Kasumi-1 (cell line): ENCODE measurements at regions not wholly inside any gene's neighbourhood (a gene's known extent, or its start where the extent isn't known, plus 50 kb on each side); places are given as distances from the start of the nearest gene placed in this dataset.

Experiments used
- DNase-seq, 2 experiments: peaks; one replicate each; lab custom pipeline; 2025; lab: John Stamatoyannopoulos, UW

DNA sequence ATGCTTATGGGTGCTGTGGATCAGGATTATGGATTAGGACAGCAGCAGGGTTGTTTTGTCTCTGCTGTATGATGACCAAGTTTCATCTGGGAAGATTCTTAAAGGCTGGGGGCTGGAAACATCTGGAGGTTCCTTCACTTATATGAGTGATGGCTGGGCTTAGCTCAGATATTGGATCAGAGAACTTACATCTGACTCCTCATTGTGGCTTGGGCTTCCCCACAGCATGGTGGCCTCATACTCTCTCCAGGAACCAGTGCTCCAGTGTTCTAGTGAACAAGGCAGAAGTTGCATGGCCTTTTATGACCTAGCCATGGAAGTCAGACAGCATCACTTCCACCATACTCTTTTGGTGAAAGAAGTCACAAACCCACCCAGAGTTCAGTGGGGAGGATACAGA is 336.1 kb upstream of the TBX3 start:
- no peak for DNase-seq

DNA sequence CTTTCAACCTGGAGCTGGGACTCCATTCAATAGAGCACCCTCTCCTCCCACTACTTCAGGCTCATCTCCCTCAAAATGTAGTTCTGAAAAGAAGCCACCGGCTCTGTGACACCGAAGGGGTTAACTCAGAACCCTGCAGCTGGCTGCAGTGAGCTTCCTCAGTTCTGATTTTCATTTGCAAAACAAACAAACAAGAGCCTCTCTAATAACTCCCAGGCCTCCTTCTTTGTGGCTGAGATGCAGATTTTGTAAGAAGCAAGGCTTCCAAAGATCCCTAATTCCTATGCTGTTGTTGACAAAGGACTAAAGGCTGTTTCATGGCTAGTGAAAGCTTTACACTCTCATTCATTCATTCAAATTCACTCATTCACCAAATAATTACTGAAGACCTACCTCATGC is 333.4 kb upstream of the TBX3 start:
- DNase-seq, result no peak

DNA sequence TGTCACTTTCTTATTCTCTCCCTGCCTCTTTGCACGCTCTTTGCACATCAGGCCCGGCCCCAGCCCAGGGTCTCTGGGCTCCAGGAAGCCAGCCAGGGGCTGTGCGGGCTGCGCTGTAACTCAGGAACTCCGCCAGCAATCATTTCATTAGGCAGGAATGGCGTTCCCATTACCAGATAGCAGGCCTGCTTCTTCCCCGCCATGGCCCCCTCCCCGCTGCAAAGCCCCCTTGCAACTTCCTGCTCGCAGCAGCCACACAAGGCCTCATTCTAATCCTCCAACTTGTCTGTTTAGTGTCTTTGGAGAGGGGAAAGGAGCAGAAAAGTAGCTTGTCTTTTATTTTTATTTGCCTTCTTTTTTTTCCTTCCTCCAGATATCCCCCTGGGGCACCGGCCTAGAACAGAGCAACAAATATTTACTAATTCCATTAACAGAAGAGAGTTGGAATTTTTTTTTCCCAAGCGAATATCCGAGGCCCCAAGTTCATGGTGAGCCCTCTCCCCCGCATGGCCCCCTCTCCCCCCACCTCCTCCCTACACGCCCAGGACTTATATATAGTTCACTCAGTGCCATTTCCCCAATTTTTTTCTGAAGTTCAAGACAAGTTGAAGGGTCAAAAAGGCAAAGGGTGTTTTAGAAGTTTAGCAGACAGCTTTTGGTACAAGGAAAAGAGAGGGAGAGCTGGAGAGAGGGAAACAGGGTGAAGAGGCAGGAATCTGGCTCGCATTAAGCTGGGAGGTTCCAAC is 329.4 kb upstream of the TBX3 start:
- no peak for DNase-seq

DNA sequence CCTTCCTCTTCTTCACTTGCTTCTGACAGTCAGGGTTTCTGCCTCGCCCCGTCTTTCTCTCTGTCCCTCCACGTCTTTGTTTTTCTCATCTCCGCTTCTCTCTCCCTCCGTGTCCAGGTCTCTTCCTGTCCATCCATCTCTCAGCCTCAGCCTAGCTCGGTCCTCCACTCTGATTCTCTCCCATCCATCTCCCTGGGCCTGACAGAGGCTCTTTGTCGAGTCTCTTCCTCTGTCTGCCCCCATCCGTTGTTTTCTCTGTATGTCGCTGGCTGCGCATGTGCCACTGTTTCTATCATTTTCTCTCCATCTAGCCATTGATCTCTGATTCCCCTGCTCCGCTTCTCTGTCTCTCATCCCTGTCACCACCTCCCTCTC is 328.9 kb upstream of the TBX3 start:
- DNase-seq, result no peak

DNA sequence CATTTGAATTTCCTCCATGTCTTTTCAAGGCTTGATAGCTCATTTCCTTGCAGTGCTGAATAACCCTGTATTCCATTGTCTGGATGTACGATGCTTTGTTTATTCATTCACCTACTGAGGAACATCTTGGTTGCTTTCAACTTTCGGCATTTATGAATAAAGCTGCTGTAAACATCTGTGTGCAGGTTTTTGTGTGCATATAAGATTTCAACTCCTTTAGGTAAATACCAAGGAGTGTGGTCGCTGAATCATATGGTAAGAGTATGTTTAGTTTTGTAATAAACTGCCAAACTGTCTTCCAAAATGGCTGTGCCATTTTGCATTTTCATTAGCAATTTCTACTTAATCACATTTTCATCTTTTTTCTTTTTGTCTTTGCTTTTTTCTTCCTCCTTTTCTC is 327.7 kb upstream of the TBX3 start:
- no peak for DNase-seq

DNA sequence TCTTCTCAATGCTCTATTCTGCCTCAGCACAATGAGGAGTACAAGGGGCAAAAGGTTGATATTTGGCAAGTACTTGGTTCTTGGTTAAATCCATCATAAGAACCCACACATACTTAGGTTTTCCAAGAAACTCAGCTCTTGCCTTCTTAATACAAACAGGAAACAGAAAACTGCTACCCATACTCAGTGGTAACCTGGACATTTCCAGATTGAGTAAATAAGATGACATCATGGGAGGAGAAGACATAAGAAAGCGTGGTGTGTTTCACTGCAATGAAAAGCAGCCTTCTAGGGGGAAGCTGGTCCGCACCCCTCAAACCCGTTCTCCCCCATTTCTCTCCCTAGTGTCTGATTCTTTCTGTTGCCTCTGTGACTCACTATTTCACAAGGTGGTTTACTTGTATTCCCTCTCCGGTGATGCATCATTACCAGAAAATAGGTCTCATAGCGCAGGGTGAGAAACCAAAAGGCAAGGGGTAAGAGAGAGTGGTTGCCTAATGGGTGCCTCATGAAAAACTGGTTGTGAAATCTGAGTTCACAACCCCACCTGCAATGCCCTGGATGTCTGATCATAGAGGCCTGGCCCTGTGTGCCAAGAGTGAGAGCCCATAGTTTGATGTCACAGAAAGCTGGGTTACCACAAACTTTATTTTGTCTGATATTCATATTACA is 326.5 kb upstream of the TBX3 start:
- no peak for DNase-seq

DNA sequence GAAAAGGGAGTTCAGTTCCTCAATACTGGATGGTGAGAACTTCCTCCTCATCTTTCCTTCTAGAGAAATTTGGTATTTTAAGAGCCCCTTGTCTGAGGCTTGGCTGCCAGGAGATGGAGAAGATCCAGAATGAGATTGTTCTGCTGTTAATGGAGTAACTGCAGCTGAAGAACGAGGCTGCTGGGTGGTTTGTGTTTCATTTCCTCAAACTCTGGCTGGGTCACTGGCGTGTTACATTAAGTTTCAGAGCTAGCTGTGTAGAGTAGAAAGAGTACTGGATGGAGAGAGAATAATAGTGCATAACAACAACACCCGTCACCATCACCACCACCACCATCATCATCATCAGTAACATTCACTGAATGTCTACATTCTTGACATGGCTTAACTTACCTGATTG is 325.0 kb upstream of the TBX3 start:
- no peak for DNase-seq

DNA sequence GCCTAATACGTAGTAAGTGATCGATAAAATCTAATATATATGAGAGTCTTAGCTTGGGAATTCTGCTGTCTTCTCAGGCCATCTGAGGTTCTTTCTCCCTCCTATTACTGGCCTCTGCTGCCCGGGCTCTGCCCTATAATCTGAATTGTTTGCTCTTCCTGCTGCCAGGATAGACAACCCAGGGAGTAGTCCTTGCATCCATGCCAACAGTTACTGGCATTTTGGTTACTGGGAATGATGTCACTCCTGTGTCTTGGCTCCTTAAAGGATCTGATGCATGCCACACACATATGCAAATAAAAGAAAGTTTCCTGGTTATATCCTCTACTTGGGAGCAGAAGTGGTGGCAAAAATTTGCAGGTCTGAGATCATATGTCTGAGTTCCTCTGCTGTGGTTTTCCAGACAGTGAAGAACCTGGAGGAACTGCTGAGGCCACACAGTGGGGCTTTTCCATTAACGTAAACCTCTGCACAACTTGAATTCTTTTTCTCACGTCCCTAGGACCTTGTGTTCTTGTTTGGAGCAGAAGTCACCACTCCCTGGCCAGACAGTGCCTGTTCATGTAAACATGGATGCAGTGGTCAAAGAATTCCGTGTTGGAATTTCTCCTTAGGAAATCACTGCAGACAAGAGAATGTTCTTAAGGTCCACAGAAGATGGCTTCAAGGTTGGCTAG is 320.6 kb upstream of the TBX3 start:
- no peak for DNase-seq

DNA sequence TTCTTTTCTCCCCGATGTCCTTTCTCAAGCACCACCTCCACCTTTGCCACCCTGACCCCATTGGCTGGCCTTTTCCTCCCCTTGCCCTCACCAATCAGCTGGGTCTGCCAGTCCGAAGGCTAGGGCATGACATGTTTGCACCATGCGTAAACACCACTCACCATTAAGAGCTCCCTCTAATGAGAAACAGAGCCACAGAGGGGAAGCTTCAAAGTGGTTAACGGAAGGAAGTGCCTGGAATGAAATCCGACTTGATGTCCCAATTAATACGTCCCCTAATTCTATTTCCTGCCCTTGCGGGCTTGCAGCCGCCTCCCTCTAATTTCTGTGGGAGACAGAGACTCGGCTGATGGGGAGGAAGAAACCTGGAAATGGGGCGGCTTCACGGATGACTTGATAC is 318.5 kb upstream of the TBX3 start:
- DNase-seq, result no peak

DNA sequence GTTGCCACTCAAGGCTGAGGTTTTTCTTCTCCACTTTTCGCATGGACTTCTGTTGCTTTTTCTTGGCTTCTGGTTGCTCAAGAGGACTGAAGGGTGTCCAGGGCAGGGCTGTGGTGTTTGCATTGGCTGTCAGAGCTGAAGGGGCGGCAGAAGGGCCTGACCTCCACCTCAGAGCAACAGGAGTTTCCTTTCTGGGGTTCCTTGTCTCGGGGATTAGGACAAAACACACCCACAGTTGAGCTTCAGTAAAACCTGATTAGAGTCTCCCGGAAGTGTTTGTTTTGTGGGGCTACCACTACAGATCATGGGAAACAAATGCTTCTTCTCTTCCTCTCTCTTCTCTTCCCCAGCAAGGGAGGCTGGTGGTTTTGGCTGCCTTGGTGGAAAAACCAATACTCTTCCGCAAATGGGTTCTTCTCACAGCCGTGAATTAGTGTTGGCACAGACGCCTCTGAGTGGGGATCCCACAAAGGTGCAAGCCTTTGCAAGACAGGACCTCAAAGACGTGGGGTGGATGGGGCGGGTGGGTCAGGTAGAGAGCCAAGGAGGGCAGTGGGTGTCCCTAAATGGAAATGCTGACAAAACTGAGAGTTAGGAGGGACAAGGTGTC is 317.7 kb upstream of the TBX3 start:
- DNase-seq, result no peak

DNA sequence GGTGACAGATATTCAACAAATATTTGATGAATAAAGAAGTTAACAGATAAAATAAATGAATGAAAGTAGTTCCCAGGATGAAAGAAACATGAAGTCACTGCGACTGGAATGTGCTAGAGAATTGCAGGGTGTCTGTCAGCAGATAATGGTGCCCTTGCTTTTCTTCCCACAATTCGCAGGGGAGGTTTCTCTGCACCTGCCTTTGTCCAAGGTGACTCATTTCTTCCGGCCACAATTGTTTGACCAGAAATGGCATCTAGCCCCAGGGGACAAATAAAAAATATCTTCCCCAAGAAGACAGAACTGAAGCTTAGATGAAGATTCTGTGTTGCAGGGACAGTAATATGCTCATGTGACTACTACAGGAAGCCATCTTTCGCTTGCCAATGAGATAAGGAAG is 316.1 kb upstream of the TBX3 start:
- DNase-seq, result no peak

DNA sequence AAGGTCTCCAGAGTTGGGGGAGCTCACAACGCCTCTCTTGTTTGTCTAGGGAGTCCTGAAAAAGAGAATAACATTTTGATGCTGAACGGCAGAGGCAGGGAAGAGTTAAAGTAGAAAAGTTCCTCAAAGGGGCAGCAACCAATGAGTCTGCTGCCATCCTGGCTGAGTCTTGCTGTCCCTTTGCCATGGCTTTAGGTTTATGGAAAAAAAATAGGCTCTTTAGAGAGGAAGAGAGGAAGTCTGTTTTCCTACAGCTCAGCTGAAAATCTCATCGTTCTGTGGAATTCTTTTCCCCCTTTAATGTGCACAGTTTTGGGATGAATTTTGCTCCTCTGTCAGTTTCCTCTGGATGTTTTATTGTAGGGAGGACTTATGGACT is 314.8 kb upstream of the TBX3 start:
- DNase-seq, result no peak

DNA sequence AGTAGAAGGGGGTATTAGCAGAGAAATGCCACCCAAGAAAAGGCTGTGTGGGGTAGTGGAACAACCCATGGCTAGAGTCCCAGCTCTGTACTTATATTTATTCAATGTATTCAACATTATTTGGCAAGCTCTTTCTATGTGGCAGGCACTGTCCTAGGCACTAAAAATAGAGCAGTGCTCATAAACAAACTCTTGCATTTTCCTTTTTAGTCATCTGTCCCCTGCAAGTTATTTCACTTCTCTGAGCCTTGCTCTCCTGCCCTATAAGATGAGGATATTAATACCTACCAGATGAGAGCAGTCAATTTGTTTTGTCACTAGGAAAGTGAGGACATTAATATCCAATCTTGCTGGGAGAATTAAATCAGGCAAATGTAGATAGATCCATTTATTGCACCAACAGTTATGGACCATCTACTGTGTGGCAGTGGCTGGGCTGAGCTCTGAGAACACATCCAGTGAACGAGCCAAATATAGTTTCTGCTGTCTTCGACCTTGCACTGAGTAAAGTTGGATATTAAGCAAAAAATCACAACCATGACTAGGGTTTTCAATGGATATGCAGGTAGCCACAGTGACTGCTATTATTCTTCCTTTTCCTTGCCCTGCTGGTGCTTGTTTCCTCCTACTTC is 314.3 kb upstream of the TBX3 start:
- DNase-seq, result no peak

DNA sequence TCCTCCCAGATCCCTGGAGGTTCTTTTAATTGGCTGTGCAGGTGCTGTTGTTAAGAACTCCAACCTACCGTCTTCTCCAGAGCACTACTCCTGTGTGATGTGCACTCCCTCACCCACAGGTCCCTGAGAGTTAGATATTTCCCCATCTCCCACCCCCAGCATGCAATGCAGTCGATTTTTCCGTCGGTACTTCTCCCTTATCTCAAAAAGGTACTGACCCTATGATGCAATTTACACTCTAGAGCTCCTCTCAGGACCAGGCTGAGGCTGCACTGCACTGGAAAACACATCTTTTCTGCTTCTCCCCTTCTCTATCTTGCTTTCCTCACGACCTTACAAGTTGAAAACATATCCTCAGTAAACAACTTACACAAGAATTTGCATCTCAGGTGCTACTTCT is 312.4 kb upstream of the TBX3 start:
- no peak for DNase-seq

DNA sequence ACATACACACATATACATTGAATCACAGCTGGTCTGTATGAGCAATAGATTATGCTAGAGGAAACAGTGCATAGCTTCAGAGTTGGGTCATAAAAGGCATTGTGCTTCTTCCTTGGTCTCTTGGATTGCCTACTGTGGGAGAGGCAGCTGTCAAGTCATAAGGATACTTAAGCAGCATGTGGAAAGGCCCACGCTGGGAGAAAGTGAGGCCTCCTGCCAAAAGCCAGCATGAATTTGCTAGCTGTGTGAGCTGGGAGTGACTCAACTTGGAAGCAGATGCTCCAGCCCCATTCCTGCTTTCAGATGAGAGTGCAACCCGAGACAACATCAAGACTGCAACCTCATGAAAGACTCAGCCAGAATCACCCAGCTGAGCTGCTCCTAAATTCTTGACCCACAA is 311.9 kb upstream of the TBX3 start:
- no peak for DNase-seq

DNA sequence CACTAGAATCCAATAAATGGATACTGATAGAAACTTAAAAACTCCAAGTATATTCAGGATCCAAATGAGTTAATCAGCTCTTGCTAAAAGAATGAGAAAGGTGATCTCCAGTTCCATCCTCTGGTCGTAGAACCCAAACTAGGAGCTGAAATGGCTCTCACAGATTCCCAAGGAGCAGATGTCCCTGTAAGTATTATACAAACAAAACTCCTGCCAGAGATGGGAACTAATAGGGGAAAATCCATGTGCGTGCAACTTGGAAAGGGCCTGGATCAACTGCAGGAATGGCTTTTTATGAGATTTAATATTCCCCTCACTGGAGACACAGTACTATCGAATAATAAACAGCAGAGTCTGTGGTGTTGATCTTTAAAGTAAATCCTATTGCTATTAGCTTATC is 309.2 kb upstream of the TBX3 start:
- DNase-seq, result no peak

DNA sequence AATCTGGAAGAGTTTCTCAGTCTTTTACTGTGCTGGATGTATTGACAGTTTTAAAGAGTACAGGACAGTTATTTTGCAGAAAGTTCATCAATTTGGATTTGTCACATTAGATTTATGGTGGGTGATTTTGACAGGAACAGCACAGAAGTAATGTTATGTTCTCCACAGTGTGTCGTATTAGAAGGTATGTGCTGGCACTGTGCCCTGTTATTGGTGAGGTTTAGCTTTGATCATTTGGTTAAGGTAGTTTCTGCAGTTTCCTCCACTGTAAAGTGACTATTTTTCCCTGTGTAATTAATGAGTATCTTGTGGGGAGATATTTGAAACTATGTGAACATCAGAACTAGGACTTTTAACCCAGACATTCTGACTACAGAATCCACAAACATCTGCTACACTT is 308.5 kb upstream of the TBX3 start:
- no peak for DNase-seq

DNA sequence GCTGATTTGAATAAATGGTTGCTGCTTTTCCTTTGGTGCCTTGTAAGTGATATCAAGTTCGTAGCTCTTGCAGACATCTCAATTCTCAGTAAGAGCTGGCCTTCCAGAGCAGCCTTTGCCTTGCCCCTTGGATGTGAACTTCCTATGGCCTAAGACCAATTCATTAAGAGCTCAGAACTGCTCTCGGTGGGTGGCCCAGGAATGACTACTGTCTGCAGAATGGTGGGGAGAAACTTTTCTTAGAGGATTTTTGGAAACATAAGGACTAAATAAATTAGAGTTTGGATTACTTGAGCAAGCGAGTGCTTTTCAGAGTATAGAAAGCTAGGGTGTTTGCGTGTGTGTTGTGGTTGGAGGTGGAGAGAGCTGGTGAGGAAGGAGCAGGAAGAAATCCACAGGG is 306.4 kb upstream of the TBX3 start:
- no peak for DNase-seq

DNA sequence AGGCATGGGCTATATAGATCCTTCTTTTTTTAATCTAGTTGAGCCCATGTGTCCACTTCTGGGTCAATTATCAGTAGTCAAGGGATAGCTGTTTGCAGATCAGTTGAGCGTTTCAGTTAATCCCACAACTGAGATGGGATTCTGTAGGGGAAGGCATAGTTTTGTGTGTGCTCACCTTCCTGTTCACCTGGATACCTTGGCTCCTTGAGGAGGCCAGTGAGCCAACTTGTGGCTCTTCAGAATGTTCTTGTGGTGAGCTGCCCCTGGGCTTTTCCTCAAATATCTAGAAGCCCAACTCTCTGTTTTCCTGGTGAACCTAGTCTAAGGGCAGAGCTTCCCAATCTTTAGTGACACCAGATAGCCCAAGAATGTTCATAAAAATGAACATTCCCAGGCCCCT is 302.9 kb upstream of the TBX3 start:
- no peak for DNase-seq

DNA sequence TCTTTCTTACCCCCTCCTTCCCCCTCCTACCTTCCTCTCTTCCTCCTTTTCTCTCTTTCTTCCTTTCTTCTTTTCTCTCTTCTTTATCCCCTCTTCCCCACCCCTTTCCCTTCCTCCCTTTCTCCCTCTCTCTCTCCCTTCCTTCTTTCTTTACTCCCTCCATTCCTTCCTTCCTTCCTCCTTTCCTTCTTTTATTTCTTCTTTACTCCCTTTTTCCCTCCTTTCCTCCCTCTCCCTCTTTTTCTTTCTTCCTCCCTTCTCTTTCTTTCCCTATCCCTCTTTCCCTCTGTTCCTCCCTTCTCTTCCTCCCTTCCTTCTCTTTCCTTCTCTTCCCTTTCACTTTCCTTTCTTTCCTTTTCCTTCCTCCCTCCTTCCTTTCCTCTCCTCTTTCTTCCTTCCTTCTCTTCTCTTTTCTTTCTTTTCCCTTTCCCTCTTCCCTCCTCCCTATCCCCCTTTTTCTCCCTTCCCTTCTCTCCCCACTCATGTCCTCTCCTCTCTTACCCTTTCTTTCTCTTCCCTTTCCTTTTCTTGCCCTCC is 302.3 kb upstream of the TBX3 start:
- no peak for DNase-seq

DNA sequence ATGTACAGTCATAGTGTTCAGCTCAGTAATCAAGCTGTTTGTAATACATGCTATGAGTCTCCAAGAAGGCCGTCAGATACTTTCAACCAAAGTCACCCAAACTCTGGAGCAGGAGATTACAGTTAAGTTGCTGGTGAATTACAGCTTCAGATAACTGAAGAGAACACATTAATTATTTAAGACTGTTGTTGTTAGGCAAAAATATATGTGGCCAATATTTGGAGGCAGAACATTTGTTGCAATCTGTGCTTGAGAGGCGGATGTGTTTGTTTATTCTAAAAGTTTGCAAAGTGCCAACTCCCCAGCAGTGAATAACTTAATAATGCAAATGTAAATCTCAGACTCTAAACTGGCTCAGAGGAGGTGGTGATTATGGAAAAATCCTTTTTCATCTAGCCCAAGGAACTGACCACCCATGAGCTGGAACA is 300.7 kb upstream of the TBX3 start:
- DNase-seq, result no peak

DNA sequence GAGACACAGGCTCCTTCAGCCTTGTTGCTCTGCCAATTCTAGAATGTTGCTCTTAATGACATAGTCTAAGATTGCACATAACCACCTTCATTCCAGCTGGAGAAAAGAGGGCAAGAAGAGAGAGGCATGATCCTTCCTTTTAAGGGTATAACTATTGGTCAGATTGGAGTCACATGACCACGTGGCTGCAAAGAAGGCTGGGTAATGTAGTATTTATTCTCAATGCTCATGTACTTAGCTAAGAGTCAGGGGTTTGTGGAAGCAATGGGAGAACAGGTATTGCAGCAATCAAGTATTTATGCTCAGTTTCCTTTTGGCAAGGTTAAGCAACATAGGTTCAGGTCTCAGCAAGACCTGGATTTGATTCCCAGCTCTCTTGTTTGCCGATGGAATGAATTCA is 298.8 kb upstream of the TBX3 start:
- no peak for DNase-seq
